Mammary epithelial cell (primary cell): ENCODE measurements at regions not wholly inside any gene's neighbourhood (a gene's known extent, or its start where the extent isn't known, plus 50 kb on each side); places are given as distances from the start of the nearest gene placed in this dataset.

Source experiments
- EZH2 ChIP-seq: IDR thresholded peaks from 2 replicates; pipeline ENCODE4 v1.6.1; 2012; ENCODE audit warnings: low read length, inconsistent platforms, borderline replicate concordance
- TF ChIP-seq, protein P1 (sequence below), 2 donors: IDR thresholded peaks in 1 of 2; conservative IDR thresholded peaks in 1 of 2; 2 replicates each; pipeline ENCODE4 v1.5.1; 2011 to 2012; ENCODE audit warnings: inconsistent platforms in 2 of 2, low read length in 2 of 2, mild to moderate bottlenecking in 2 of 2, control low read depth in 1 of 2, low read depth in 1 of 2; ENCODE audit not compliant: insufficient read depth in 1 of 2; ENCODE audit errors: extremely low read depth in 1 of 2

GRCh38 chr21:15953551-15954116, 223.9 kb downstream of the USP25 start:
- TF ChIP-seq, protein P1, sequence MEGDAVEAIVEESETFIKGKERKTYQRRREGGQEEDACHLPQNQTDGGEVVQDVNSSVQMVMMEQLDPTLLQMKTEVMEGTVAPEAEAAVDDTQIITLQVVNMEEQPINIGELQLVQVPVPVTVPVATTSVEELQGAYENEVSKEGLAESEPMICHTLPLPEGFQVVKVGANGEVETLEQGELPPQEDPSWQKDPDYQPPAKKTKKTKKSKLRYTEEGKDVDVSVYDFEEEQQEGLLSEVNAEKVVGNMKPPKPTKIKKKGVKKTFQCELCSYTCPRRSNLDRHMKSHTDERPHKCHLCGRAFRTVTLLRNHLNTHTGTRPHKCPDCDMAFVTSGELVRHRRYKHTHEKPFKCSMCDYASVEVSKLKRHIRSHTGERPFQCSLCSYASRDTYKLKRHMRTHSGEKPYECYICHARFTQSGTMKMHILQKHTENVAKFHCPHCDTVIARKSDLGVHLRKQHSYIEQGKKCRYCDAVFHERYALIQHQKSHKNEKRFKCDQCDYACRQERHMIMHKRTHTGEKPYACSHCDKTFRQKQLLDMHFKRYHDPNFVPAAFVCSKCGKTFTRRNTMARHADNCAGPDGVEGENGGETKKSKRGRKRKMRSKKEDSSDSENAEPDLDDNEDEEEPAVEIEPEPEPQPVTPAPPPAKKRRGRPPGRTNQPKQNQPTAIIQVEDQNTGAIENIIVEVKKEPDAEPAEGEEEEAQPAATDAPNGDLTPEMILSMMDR (conservative IDR thresholded peaks at IDR 0.05 in 1 of 2, IDR thresholded peaks at IDR 0.05 in 1 of 2; ENCODE audit: extremely low read depth in 1 of 2, insufficient read depth in 1 of 2, low read depth in 1 of 2, low read length in 2 of 2) = no peak
- no peak for TF ChIP-seq EZH2
